HG02973 (cell line): ENCODE measurements at regions not wholly inside any gene's neighbourhood (a gene's known extent, or its start where the extent isn't known, plus 50 kb on each side); places are given as distances from the start of the nearest gene placed in this dataset.

Experiments used
- ATAC-seq: cut with Tn5 transposase; IDR thresholded peaks from one replicate; pipeline ENCODE4 v1.9.1; 2021; ENCODE audit warnings: moderate library complexity; ENCODE audit not compliant: unreplicated experiment

GRCh38 chr2:128622371-128622770, 303.7 kb upstream of the HS6ST1 start:
- no peak for ATAC-seq

- no peak for ATAC-seq
Observed at GRCh38 chr2:128622955-128623620, 304.4 kb upstream of the HS6ST1 start.

DNA sequence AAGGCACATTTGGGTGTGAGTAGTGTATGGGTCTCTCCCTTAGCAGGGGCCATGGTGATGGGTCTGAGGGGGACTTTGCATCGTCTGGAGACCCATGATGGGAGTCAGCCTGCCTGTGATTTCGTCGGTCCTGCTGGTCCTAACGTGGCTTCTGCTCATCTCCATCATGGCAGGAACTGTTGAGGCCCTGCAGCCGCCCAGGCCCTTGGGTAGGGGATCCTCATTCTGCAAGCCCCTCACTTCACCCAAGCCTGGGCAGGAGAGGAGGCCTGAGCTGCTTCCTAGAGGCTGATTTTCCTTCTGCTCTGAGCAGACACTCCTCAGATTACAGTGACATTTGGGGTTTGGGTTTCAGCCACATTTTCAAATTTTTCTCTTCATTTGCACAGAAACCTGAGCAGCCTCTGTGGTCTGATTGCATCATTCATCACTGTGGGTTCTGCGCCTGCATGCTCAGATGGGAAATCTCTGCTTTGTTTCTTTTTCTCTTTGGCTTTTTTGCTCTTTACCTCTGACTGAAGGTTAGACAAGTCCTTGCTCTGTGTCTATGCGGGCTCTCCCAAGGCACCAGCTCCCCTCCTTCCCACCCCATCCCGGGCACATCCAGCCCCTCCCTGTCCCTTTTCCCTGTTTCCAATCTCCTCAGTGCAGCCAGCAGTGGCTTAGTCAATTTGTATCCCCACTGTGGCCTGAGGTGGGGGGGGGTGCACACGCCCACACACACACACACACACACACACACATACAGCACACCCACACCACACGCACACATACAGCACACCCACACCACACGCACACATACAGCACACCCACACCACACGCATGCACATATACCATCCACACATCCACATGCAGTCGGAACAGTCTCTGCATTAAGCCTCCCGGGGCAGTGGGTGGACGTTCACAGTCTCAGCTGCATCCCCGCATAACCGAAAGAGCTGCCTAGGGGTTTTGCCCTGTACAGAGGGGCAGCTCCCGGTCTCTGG, 305.4 kb upstream of the HS6ST1 start:
- peak; percentile 79 for ATAC-seq

- ATAC-seq, result no peak
Observed at GRCh38 chr2:128624956-128625355, 306.3 kb upstream of the HS6ST1 start.

- ATAC-seq, result no peak
Observed at GRCh38 chr2:128625421-128625820, 306.8 kb upstream of the HS6ST1 start.

DNA sequence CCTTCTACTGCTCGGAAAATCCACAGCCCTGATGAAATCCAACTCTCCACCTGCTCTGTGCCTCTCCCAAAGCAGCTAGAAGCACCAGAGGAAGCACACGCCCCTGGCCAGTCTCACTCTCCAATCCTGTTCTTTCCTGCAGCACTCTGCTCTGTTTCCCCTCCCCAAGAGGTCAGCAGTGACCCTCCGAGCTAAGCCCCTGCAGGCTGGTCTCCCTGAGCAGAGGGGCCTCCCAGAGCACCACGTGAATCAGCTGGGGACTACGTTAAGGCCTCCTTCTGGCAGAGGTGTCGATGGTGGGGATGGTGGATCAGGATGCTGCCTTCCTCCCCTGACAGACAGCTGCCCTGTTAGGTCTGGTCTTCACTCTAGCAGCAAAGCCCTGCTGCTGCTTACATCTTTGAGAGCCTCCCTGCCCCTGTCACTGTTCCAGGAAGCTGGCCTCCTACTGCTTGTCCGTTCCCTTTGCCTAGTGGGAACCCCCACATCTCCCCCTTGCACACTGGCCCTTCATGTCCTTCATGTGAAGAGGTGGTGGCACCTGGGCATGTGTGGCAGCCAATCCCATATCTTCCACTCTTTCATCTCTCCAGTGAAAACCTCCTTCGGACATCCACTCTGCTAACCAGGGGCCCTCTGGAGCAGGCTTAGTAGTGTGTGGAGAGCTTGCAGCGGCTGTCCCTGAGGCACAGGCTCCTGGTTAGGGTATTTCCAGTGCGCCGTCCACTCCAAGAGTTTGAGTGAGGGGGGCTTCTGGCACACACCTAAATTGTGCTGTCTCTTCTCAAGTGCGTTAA, 307.5 kb upstream of the HS6ST1 start:
- no peak for ATAC-seq

GRCh38 chr2:128626760-128627511, 308.3 kb upstream of the HS6ST1 start:
- no peak for ATAC-seq

DNA sequence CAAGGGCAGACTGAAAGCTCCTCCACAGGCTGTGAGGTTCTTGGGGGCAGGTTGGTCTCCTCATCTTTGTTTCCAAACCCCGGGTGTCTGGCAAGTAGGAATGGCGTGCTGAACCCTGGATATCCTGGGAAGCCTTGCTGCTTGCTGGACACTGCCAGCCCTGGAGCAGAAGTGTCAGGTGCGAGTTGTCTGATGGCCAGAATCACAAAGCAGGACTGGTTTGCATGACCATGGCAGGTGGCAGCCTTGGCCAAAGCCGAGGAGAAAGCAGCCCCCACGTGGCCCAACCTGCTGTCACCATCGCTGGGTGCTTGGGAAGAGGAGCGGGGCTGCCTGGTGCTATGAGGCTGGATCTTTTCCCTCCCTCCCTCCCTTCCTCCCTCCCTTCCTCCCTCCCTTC, 309.5 kb upstream of the HS6ST1 start:
- no peak for ATAC-seq

- no peak for ATAC-seq
Observed at GRCh38 chr2:128628996-128629395, 310.3 kb upstream of the HS6ST1 start.

- ATAC-seq, result no peak
Observed at GRCh38 chr2:128630974-128631697, 312.5 kb upstream of the HS6ST1 start.

GRCh38 chr2:128631698-128632500, 313.2 kb upstream of the HS6ST1 start:
- no peak for ATAC-seq

GRCh38 chr2:128632501-128632800, 313.8 kb upstream of the HS6ST1 start:
- no peak for ATAC-seq

DNA sequence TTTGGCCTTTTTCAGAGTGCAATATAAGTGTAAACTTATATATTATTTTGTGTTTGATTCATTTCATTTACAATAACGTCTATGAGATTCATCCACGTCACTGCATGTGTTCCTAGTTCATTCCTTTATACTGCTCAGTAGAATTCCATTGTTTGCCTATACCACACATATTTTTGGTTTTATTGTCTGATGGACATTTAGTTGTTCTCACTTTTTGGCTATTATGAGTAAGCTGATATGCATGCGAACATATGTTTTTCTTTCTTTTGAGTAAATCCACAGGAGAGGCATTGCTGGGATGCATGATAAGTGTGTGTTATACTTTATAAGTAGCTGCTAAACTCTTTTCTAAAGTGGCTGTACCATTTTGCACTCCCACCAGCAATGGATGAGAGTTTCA, 314.8 kb upstream of the HS6ST1 start:
- ATAC-seq, result no peak

DNA sequence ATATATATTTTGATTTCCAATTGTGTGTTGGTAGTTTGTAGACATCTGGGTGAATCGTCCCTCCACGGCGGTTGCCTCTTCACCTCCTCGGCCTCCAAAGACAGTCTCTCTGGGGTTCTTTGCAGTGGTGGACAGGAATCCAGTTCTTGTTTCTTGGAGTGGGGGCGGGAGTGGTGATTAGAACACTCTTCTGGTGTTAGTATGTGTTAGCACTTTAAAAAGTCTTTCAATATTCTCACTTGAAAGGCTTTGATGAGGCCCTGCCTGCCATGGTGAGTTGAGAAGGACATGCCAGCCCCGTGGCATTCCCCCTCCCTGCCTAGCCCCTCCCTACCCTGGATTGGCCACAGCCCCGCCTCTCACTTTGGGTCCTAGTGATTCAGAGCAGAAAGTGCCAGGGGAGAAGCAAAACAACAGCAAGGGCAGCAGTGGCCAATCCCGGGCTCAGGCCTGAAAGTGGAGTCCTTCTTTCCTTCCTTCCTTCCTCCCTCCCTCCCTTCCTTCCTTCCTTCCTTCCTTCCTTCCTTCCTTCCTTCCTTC, 316.8 kb upstream of the HS6ST1 start:
- ATAC-seq, result no peak

GRCh38 chr2:128636802-128637147, 318.1 kb upstream of the HS6ST1 start:
- no peak for ATAC-seq

- no peak for ATAC-seq
Observed at GRCh38 chr2:128637481-128638155, 318.9 kb upstream of the HS6ST1 start.

GRCh38 chr2:128638341-128639119, 319.9 kb upstream of the HS6ST1 start:
- no peak for ATAC-seq

GRCh38 chr2:128639120-128639477, 320.4 kb upstream of the HS6ST1 start:
- no peak for ATAC-seq
